Fibroblast of villous mesenchyme (primary cell): ENCODE measurements at regions not wholly inside any gene's neighbourhood (a gene's known extent, or its start where the extent isn't known, plus 50 kb on each side); places are given as distances from the start of the nearest gene placed in this dataset.

ENCODE experiments used
- DNase-seq: peaks from one replicate; pipeline ENCODE4 v3.0.0-alpha.2; 2010; ENCODE audit warnings: low read depth
- H3K4me3 ChIP-seq: 2 replicates; pipeline ENCODE4 v1.5.1; 2011; ENCODE audit warnings: low read depth, mild to moderate bottlenecking, low read length
- TF ChIP-seq, protein P1 (sequence below): IDR thresholded peaks from 2 replicates; pipeline ENCODE4 v1.5.1; 2012; ENCODE audit warnings: low read depth, mild to moderate bottlenecking, low read length; ENCODE audit not compliant: insufficient read depth

DNA sequence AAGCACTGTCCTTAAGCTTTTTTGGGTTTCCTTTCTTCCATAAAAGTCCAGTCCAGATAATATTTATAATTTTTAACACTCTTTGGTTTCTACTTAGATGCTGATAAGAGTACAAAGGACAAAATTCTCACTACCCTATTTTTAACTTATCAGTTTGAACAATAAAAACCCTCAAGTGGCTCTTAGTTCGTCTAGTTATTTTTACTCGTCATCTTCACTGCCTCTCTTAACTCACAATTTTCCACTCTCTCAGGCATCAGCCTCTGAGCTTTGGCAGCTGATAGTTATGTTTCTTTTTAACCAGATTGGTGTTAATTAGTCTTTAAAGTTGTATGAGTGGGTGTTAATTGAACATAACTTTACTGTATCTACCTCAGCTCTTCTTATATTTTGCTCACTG is 517.1 kb upstream of the SYT4 start:
- TF ChIP-seq, protein P1, sequence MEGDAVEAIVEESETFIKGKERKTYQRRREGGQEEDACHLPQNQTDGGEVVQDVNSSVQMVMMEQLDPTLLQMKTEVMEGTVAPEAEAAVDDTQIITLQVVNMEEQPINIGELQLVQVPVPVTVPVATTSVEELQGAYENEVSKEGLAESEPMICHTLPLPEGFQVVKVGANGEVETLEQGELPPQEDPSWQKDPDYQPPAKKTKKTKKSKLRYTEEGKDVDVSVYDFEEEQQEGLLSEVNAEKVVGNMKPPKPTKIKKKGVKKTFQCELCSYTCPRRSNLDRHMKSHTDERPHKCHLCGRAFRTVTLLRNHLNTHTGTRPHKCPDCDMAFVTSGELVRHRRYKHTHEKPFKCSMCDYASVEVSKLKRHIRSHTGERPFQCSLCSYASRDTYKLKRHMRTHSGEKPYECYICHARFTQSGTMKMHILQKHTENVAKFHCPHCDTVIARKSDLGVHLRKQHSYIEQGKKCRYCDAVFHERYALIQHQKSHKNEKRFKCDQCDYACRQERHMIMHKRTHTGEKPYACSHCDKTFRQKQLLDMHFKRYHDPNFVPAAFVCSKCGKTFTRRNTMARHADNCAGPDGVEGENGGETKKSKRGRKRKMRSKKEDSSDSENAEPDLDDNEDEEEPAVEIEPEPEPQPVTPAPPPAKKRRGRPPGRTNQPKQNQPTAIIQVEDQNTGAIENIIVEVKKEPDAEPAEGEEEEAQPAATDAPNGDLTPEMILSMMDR: no peak
- no peak for DNase-seq
- no peak overlapping the region for H3K4me3 ChIP-seq

DNA sequence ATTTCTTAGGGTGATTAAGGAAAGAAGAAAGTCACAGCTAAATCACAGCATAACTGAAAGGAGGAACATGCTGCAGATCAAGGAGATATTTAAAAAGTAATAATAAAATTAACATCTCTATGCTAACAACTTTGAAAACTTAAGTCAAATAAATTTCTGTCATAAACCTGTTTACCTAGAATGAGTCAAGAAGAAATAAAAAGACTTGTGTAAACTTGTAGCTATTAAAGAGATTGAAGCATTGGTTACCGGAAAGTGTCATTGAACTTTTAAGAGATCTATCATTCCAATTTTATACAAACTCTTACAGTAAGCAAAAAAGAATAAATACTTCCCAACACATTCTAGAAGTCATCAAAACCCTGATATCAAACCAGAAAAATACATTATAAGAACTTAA is 520.1 kb upstream of the SYT4 start:
- no peak for DNase-seq

DNA sequence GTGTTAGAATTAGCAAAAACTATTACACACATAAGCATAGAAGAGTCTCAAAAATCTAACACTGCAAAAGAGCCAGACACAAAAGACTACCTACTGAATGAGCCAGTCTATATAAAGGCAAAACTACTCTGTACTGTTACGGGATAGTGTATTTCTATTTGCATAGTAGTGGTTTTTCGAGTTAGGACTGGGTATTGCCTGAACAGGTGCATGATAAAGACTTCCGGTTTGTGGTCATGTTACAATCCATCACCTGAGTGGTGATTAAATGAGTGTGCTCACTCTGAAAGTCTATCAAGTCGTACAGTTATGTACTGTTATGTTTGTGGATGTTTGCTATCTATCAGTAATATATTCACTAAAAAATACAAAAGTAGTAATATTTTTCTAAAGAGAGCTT is 523.3 kb upstream of the SYT4 start:
- TF ChIP-seq, protein P1: no peak
- no peak overlapping the region for H3K4me3 ChIP-seq
- DNase-seq: no peak

More for the DNA sequence above, 520.1 kb upstream of the SYT4 start:
- no peak overlapping the region for H3K4me3 ChIP-seq
- TF ChIP-seq, protein P1: no peak

DNA sequence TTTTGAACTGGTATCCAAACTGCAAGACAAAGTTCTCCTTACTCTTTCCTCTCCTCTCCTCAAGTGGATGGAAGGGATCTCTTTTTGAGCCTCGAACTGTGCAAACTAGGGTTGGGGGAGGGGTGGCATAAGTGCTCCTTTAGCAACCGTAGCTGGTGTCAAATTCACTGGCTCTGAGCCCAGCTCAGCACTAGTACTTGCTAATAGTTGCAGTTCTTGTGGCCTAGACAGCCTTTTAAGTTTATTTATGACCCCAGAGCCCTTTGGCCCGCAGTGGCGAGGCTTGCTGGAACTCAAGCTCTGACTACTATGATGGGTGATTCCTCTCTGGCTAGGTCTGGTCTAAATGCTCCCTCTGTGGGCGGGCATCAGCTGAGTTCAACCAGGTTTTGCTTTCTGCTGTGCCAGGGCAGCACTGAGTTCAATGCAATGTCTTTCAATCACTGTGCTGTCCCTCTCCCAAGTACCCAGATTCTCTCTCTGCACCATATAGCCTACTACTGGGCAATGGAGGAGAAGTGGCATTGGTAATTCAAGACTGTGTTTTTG is 528.4 kb upstream of the SYT4 start:
- no peak overlapping the region for H3K4me3 ChIP-seq
- TF ChIP-seq, protein P1: no peak
- peak; percentile 59 for DNase-seq

DNA sequence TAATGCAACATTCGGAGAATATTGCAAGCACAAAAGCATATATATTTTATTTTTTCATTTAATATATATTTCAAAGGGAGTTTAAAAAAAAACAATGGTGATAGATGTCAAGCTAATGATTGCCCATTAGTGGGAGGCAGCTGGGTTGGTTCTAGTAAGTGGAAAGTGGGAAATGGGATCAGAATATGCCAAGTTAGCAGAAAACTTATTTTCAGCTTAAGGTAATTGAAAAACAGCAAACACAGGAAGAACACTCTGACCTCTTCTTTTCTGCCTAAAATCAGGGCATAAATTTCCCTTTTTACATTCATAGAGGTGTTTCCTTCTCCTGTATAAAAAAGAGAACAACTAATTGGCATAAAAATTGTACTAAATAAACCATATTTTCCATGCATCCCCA is 535.3 kb upstream of the SYT4 start:
- TF ChIP-seq, protein P1: no peak
- H3K4me3 ChIP-seq: no peak overlapping the region
- DNase-seq: no peak

DNA sequence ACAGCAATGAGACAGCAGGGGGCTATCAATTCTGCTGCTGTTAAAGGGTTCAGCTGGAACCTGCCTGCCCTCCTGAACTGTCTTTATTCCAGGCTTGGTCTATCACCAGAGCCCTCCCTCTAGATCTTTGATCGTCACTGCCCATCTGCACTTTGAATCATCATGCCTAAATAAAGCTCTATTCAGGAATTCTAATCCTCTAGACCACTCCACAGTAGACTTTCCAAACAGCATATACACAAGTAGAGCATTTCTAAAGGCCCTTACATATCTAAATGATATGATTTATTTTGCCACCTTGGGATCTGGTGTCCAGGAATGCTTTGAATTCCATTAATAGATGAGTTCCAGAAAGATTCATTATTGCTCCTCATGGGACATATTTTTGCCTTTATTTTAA is 542.1 kb upstream of the SYT4 start:
- TF ChIP-seq, protein P1: no peak
- DNase-seq: no peak
- H3K4me3 ChIP-seq: no peak overlapping the region

DNA sequence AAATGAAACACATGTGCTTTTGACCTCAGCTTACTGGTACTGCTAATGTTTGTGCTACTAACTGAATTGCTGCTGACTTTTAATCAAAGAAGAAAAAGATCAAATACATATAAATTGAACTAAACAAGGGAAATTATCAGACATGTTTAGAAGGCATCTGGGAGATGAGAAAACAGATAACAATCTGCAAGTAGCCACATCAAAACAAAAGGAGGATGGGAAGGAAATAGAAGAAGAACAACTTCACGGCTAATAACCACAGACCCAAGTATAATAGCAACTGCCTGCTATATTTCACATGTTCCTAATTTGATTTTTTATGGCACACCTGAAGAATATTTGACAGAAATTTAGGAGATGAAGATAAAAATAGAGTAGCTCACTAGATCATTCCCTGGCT is 542.6 kb upstream of the SYT4 start:
- H3K4me3 ChIP-seq: no peak overlapping the region
- no peak for DNase-seq
- TF ChIP-seq, protein P1: no peak
